B cell (primary cell): ENCODE measurements at regions not wholly inside any gene's neighbourhood (a gene's known extent, or its start where the extent isn't known, plus 50 kb on each side); places are given as distances from the start of the nearest gene placed in this dataset.

Source experiments
- ATAC-seq: fragments of 200-7000 bp; cut with Tn5 transposase; one replicate; pipeline ENCODE4 v1.10.0; 2021; ENCODE audit warnings: low read depth, mild to moderate bottlenecking, moderate number of reproducible peaks, moderate library complexity
- CTCF ChIA-PET: fragments of 350-600 bp; sonication (Branson Sonifier 250); formaldehyde crosslinking; loops from one replicate; lab custom pipeline; 2021; ENCODE audit warnings: antibody characterized with exemption, inconsistent platforms; lab: Charles Lee
- POLR2A ChIA-PET: fragments of 350-600 bp; sonication (Branson Sonifier 250); formaldehyde crosslinking; loops from one replicate; lab custom pipeline; 2021; ENCODE audit warnings: antibody characterized with exemption; lab: Charles Lee
- DNase-seq: peaks from one replicate; pipeline ENCODE4 v3.0.0; 2013
- H2AFZ ChIP-seq: 2 replicates; pipeline ENCODE4 v1.6.1; 2012; ENCODE audit warnings: mild to moderate bottlenecking, low read depth, low read length; ENCODE audit not compliant: insufficient read depth, poor library complexity, severe bottlenecking
- H3K27ac ChIP-seq, 2 donors: 1 replicate in 1 of 2; 2 replicates in 1 of 2; pipeline ENCODE4 v1.5.1; 2012 to 2013; ENCODE audit warnings: low read length in 2 of 2, mild to moderate bottlenecking in 2 of 2, moderate library complexity in 1 of 2
- H3K27me3 ChIP-seq, 4 experiments: fragments of 200-600 bp in 1 of 4; sonication (generic) in 1 of 4; replicated peaks in 1 of 4; 1 replicate in 2 of 4; 2 replicates in 2 of 4; pipeline versions ENCODE4 v1.6.1 to v1.7.0; 2013 to 2016; ENCODE audit warnings: low read length in 3 of 4, mild to moderate bottlenecking in 2 of 4, mixed read lengths in 1 of 4, moderate library complexity in 1 of 4; ENCODE audit not compliant: insufficient read depth in 4 of 4, control insufficient read depth in 3 of 4; ENCODE audit errors: control extremely low read depth in 1 of 4
- H3K36me3 ChIP-seq, 2 experiments: replicated peaks in 1 of 2; 1 replicate in 1 of 2; 2 replicates in 1 of 2; pipeline versions ENCODE4 v1.6.1 to v1.7.1; 2013; ENCODE audit warnings: low read length in 1 of 2; ENCODE audit not compliant: insufficient read depth in 2 of 2, control insufficient read depth in 1 of 2; ENCODE audit errors: control extremely low read depth in 1 of 2, extremely low read depth in 1 of 2
- H3K4me1 ChIP-seq, 2 donors: fragments of 200-600 bp in 1 of 2; sonication (generic) in 1 of 2; 1 replicate in 1 of 2; 2 replicates in 1 of 2; pipeline versions ENCODE4 v1.5.1 to v1.6.1; 2013 to 2017; ENCODE audit warnings: low read length in 2 of 2; ENCODE audit not compliant: control insufficient read depth in 2 of 2, insufficient read depth in 2 of 2
- H3K4me2 ChIP-seq: replicated peaks from 2 replicates; pipeline ENCODE3; 2012; ENCODE audit warnings: mild to moderate bottlenecking, low read depth, low read length; ENCODE audit not compliant: poor library complexity, severe bottlenecking
- H3K4me3 ChIP-seq, 5 experiments: fragments of 200-600 bp in 1 of 5; sonication (generic) in 1 of 5; 1 replicate in 3 of 5; 2 replicates in 2 of 5; pipeline versions ENCODE4 v1.5.1 to v1.7.0; 2011 to 2016; ENCODE audit warnings: low read length in 4 of 5, mild to moderate bottlenecking in 4 of 5, low read depth in 2 of 5, control low read depth in 1 of 5, moderate library complexity in 1 of 5; ENCODE audit not compliant: insufficient read depth in 1 of 5; ENCODE audit errors: control extremely low read depth in 1 of 5, extremely low read depth in 1 of 5
- H3K79me2 ChIP-seq: fragments of 200-600 bp; sonication (generic); one replicate; pipeline ENCODE4 v1.6.0; 2016; ENCODE audit warnings: low read length; ENCODE audit not compliant: control insufficient read depth, insufficient read depth
- H3K9ac ChIP-seq: fragments of 200-600 bp; sonication (generic); 2 replicates; pipeline ENCODE4 v1.6.1; 2017; ENCODE audit warnings: mild to moderate bottlenecking, low read length, moderate library complexity
- H3K9me3 ChIP-seq, 3 donors: one replicate each; pipeline versions ENCODE4 v1.6.1 to v1.7.1; 2013; ENCODE audit warnings: low read length in 2 of 3; ENCODE audit not compliant: control insufficient read depth in 2 of 3, insufficient read depth in 1 of 3; ENCODE audit errors: control extremely low read depth in 1 of 3
- H4K20me1 ChIP-seq: 2 replicates; pipeline ENCODE4 v1.6.0; 2012; ENCODE audit warnings: mild to moderate bottlenecking, low read length; ENCODE audit not compliant: insufficient read depth, control insufficient read depth, poor library complexity, severe bottlenecking
- H3K27ac Mint-ChIP-seq: one replicate; pipeline ENCODE4 v1.8.0; 2021; ENCODE audit warnings: mixed read lengths
- H3K27me3 Mint-ChIP-seq: one replicate; pipeline ENCODE4 v1.8.0; 2021; ENCODE audit warnings: mixed read lengths
- H3K4me1 Mint-ChIP-seq: one replicate; pipeline ENCODE4 v1.8.0; 2021; ENCODE audit warnings: mixed read lengths
- H3K4me3 Mint-ChIP-seq: one replicate; pipeline ENCODE4 v1.8.0; 2021; ENCODE audit warnings: mixed read lengths
- H3K9me3 Mint-ChIP-seq: one replicate; pipeline ENCODE4 v1.8.0; 2022; ENCODE audit warnings: mixed read lengths; ENCODE audit not compliant: insufficient read depth
- EZH2 ChIP-seq: IDR thresholded peaks from 2 replicates; pipeline ENCODE4 v1.6.1; 2012; ENCODE audit warnings: borderline replicate concordance, low read depth, mild to moderate bottlenecking, moderate library complexity, low read length; ENCODE audit not compliant: insufficient read depth, poor library complexity, severe bottlenecking
- WGBS: methylation state at CpG from one replicate; pipeline ENCODE4 v1.1.5; 2013; ENCODE audit warnings: missing lambda C conversion rate; ENCODE audit not compliant: insufficient coverage; 5-methylcytosine and 5-hydroxymethylcytosine counted together
- intact Hi-C: fragments of 100-400 bp; cut with micrococcal nuclease; formaldehyde crosslinking; loops from one replicate; pipeline ENCODE4 v1.10.0; 2022
- TF ChIP-seq, protein P1 (sequence below): fragments of 200-600 bp; IDR thresholded peaks from one replicate; pipeline ENCODE4 v1.8.0; 2022; ENCODE audit warnings: antibody characterized with exemption, mild to moderate bottlenecking

DNA sequence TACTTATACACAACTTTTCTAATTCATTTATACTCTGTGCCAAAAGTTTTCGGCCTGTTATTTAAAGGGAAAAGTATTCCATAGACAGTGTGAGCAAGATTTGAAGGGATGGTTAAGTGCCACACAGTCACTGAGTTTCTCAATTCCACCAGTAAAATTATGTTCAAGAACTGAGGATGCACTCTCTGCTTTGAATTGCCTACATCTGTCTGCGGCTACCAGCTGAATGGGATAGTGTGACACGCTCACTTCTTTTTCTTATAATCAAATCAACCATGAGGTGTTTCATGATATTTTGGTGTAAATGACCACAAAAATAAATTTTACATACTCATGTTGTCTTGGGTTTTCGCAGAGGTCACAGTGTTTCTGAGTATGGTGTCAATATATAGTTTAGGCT, 218.4 kb upstream of the TMEM161B start:
- WGBS: no CpG with 5 or more reads among the region's 4 CpGs
- Histone ChIP-seq H3K36me3 (no peaks in the 10 kb centered on the region), H4K20me1 (no peaks in the 10 kb centered on the region), H3K27me3 (peaks cover 0 to 2% (median 0%) of the 10 kb centered on the region in 4 experiments), H3K9ac (no peak overlapping the region), H3K4me2 (no peak overlapping the region), H3K79me2 (no peaks in the 10 kb centered on the region), H3K27ac (no peak overlapping the region), H3K4me1 (no peaks in the 10 kb centered on the region), H3K4me3 (no peak overlapping the region), H2AFZ (no peak overlapping the region), H3K9me3 (no peaks in the 10 kb centered on the region)
- Mint-ChIP-seq H3K4me3 (no peak overlapping the region), H3K27ac (no peak overlapping the region), H3K27me3 (peaks cover 21% of the 10 kb centered on the region), H3K4me1 (no peaks in the 10 kb centered on the region), H3K9me3 (no peaks in the 10 kb centered on the region)
- ChIA-PET CTCF (no interaction called here), POLR2A (no interaction called here)
- intact Hi-C loops: no loop called here
- no peak for DNase-seq
- TF ChIP-seq, protein P1, sequence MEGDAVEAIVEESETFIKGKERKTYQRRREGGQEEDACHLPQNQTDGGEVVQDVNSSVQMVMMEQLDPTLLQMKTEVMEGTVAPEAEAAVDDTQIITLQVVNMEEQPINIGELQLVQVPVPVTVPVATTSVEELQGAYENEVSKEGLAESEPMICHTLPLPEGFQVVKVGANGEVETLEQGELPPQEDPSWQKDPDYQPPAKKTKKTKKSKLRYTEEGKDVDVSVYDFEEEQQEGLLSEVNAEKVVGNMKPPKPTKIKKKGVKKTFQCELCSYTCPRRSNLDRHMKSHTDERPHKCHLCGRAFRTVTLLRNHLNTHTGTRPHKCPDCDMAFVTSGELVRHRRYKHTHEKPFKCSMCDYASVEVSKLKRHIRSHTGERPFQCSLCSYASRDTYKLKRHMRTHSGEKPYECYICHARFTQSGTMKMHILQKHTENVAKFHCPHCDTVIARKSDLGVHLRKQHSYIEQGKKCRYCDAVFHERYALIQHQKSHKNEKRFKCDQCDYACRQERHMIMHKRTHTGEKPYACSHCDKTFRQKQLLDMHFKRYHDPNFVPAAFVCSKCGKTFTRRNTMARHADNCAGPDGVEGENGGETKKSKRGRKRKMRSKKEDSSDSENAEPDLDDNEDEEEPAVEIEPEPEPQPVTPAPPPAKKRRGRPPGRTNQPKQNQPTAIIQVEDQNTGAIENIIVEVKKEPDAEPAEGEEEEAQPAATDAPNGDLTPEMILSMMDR: no peak
- no peak for TF ChIP-seq EZH2
- no peak for ATAC-seq

DNA sequence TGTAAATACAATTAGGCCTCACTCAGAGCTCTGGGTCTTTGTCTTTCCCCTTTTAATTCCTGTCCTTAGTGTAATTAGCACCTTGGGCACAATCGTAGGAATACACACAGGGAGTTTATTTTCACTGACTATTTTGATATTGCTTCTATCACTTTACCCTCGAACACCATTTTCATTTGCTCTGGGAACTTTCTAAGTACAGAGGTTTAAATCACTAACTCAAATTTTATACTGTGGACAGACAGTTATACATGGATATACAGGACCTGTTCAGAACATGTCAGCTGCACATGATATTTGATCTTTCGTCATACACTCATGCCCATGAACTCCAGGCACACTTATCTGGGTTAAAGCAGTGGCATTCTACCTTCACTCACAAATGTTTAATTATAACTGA, 217.8 kb upstream of the TMEM161B start:
- peaks cover 20% of the 10 kb centered on the region for H3K27me3 Mint-ChIP-seq
- H3K4me3 Mint-ChIP-seq: no peak overlapping the region

More for the DNA sequence above, 217.8 kb upstream of the TMEM161B start:
- POLR2A ChIA-PET: no interaction called here
- Histone ChIP-seq H3K4me2 (no peak overlapping the region), H3K27ac (no peak overlapping the region), H3K9ac (no peak overlapping the region), H2AFZ (no peak overlapping the region), H4K20me1 (no peaks in the 10 kb centered on the region), H3K36me3 (no peaks in the 10 kb centered on the region), H3K4me3 (no peak overlapping the region), H3K79me2 (no peaks in the 10 kb centered on the region), H3K9me3 (no peaks in the 10 kb centered on the region), H3K4me1 (no peaks in the 10 kb centered on the region), H3K27me3 (peaks cover 0 to 2% (median 0%) of the 10 kb centered on the region in 4 experiments)
- ATAC-seq (no peak), DNase-seq (no peak)
- CTCF ChIA-PET: no interaction called here
- intact Hi-C loops: no loop called here
- H3K4me1 Mint-ChIP-seq: no peaks in the 10 kb centered on the region
- H3K27ac Mint-ChIP-seq: no peak overlapping the region
- H3K9me3 Mint-ChIP-seq: no peaks in the 10 kb centered on the region
- TF ChIP-seq, protein P1: no peak
- TF ChIP-seq EZH2: no peak
- no CpG with 5 or more reads among the region's 3 CpGs for WGBS
